Hematopoietic multipotent progenitor cell treated with erythropoietin and hydrocortisone succinate and interleukin-3 and kit ligand, for 15 days (in vitro differentiated cells): ENCODE measurements at regions not wholly inside any gene's neighbourhood (a gene's known extent, or its start where the extent isn't known, plus 50 kb on each side); places are given as distances from the start of the nearest gene placed in this dataset.

ENCODE experiments used
- DNase-seq: peaks from one replicate; pipeline ENCODE4 v3.0.0-alpha.2; 2015; ENCODE audit warnings: low spot score

DNA sequence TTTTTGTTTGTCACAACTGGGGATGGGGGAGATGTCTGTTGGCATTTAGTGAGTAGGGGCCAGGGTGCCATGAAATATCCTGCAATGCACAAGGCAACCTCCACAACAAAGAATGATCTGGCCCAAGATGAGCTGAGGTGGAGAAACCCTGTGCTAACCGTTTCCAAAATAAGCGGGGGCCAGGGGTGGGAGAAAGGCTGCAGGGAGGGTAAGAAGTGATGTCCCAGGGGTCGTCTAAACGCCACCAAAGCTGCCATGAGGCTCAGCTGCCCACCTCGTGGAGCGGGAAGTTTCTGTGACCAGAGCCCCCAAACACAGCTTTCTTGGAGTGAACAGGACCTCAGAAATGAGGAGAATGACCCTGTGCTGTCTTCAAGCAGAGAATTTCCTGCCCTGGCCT is 76.5 kb upstream of the CDH5 start:
- DNase-seq, result no peak

DNA sequence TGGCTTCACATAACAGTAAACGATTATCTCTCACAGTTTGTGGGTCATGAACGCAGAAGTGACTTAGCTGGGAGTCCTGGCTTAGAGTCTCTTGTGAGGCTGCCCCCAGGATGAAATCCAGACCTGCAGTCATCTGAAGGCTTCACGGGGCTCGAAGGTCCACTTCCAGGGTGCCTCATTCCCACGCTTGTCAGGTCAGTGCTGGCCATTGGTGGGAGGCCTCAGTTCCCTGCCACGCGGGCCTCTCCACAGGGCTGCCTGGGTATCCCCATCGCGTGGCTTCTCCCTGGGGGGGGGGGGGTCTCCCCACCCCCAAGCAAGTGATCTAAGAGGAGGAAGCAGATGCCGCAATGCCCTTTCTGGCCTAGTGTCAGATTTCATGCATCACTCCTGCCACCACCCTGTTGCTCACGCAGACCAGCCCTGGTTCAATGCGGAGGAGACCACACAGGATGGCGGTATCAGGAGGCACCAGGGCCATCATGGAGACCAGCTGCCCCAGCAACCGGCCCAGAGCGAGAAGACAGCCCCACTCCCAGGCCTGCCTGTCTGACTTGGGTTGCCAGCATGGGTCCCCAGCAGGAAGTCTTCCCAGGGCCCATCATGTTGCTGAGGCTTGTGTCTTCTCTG is 77.3 kb upstream of the CDH5 start:
- no peak for DNase-seq

DNA sequence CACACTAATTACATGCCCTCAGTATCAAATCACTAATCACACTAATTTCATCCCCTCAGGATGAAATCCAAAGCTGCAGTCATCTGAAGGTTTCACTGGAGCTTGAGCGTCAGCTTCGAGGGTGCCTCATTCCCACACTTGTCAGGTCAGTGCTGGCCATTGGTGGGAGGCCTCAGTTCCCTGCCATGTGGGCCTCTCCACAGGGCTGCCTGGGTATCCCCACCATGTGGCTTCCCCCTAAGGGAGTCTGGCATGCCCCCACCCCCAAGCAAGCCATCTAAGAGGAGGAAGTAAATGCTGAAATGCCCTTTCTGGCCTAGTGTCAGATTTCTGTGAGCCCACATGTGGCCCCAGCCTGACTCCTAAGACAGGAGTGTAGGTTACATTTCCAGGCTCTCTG is 78.6 kb upstream of the CDH5 start:
- DNase-seq, result no peak

DNA sequence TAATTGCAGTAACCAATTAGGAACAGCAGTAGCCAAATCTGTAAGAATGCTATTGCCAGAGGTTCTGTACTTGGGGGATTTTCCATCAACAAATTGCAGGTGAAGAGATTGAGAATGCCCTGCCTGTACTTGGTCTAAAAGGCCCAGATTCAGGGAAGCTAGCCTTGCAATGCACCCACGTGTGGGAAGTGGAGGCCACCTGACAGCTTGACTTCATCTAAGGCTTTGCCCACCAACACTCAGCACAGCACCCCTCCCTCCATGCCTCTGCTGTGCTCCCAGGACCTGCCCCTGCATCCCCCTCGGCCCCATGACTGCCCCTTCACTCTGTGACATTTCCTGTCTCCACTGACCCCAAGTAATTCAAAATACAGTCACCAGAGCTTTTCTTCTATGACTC is 79.1 kb upstream of the CDH5 start:
- no peak for DNase-seq

DNA sequence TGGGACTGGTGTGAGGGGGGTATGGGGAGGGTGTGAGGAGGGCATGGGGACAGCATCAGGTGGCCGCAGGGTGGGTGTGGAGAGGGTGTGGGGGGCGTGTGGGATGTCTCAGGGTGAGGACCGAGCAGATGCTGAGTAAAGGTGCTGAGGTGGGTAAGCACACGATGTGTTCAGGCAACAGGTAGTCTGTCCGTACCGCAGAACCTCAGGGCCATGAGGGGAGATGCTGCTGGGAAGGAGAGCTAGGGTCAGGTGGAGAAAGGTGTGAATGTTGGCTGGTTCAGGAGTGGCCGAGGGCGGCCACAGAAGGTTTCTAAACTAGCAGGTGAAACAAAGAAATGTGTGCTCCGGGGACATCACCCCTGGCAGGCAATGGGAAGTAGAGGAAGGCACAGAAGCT is 80.0 kb upstream of the CDH5 start:
- DNase-seq, result no peak

DNA sequence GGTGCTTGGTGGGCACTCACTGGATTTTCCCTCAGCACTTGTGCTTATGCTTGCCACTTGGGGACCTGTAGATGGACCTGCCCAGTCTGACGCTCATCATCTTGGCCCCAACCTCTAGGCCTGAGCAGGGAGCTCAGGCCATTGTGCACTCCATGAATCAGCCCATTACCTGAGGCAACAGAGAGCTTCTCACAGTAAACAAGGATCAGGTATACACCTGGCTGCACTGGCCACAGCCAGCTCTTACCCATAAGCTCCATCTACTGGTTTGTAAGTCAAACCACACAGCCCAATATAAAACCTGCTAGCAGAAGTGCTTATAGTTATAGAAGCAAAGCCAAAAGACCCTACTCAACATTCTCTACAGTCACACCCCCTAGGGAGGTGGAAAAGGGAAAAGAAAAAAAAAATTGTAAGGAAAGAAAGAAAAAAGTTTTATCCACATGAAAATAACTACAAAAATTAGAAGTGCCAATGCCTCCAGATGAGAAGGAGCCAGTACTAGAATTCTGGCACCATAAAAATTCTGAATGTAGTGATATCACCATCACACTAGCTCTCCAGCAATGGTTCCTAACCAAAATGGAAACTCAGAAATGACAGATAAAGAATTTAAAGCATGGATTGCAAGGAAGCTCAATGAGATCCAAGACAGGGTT is 87.8 kb upstream of the CDH5 start:
- DNase-seq, result no peak

DNA sequence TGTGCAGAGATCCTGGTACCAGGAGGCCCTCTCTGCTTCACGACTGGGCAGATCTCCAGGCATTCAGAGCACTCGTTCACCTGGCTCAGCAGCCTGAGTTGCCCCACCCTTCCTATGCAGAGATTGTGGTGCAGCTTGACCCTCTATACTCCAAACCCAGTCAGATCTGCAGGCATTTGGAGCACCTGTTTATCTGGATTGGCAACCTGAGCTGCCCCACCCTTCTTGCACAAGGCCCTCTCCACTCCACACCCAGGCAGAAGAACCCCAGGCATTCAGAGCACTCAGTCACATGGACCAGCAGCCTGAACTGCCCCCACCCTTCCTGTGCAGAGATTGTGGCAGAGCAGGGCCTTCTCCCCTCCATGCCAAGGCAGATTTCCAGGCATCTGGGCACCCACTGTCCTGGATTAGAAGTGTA is 88.4 kb upstream of the CDH5 start:
- DNase-seq, result no peak

DNA sequence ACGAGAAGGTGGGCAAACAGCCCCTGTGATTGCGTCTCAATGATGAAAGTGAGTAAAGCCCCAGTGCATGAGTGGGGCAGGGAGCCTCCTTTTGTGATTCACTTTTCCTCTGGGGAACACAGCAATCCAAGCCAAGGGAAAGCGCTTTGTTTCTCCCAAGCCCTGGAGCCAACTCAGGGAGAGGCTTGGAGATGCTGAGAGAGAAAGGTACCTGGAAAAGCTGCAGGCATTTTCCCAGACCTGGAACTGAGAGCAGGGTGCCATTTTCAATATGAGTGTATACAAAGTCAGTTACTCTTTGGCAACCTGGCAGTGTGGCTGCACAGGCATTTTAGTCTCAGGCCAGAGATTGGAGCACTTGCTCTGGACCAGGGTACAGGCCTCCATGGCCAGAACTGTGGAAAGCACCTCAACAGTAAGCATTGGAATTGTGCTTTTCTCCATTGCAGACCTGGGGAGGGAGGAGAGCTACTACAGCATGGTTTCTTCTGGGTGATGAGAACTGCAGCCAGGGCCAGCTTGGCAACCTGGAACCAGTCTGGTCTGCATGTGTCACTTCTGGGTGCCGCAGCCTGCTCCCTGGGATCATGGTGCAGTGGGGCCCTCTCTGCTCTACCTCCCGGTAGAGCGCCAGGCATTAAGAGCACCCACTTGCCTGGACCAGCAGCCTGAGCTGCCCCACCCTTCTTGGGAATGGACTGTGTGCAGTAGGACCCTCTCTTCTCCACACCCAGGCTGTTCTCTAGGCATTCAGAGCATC is 89.0 kb upstream of the CDH5 start:
- DNase-seq, result no peak

DNA sequence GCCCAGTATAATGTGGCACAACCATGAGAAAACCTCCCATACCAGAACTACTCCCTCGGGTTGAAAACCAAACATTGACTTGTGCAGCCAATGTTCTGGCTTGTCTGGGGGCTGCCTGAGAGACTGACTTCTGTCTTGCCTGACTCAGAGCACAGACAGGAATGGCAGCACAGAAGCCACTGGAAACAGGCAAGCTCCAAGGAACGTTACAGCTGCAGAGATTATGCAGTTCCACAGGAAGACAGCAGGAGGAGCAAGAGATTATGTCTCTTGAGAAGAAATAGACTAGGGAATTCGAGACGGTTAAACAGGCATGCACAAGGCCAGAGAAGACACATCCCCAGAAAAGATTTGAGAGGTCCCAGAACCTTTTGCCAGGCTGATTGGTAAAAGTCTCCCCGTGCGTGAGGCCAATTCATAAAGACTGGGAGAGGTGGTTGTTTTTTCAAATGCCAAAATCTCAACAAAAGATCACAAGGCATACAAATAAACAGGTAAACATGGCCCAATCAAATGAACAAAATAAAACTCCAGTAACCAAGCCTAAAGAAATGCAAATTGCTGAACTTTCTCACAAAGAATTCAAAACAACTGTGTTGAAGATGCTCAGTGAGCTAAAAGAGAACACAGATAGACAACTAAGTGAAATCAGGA is 90.6 kb upstream of the CDH5 start:
- DNase-seq, result no peak

DNA sequence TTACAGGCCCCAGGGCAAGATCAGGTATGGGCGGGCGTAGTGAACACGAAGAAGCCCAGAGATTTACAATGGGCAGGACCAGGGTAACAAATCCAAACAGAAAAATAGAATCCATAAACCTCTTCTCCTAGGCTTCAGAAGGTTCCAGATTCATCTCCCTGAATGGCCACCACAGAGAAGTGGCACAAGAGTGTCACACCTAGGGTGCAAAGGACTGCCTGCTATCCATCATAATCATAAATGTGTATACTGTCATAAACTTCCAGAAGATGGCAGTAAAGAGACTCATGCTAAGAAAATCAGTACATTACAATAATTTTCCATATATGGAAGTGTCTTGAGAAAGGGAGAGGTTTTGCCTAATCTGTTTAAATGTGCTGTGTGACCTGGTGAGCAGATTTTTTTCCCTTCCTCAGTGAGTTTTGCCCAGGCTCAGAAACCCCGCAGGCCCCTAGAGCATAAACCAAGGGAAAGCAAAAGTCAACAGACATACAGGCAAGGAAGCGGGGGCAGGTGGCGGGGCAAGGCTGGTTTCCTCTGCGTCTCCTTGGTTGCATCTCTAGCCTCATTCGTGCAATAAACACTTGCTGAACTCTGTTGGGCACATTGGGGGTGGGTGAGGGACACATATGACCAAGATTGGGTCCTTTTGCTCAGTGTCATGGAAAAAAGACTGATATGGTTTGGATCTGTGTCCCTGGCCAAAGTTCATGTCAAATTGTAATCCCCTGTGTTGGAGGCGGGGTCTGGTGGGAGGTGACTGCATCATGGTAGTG is 92.0 kb upstream of the CDH5 start:
- peak; percentile 4 for DNase-seq

DNA sequence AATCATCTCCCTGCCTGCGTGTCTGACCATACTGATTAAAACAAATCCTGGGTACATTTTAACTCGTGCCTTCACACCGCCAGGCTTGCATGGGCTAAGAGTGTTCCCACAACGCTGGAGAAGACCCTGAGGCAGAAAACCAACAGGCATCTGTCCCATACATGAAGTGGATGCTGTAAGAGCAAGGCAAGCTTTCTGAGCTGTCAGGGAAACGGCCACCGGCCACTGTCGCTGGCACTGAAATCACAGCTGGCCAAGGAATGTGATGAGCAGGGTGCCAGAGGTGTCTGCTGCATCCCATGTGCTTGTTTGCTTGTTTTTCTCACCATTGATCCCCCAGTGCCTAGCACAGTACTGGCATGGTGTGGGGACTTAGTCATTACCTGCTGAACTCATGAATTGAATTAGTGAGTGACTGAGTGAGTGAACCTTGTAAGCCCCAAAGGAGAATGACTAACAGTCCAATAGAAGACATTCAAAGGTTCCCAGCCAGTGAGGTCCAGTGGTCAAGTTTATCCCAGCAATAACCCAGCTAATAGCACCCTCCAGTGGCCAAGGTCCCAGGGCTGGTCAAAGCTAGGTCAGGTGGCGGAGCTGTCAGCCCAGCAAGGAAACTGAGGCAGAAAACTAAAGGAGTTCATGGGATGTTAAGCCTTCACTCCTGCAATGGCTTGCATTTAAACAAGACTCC is 92.7 kb upstream of the CDH5 start:
- DNase-seq, result no peak

DNA sequence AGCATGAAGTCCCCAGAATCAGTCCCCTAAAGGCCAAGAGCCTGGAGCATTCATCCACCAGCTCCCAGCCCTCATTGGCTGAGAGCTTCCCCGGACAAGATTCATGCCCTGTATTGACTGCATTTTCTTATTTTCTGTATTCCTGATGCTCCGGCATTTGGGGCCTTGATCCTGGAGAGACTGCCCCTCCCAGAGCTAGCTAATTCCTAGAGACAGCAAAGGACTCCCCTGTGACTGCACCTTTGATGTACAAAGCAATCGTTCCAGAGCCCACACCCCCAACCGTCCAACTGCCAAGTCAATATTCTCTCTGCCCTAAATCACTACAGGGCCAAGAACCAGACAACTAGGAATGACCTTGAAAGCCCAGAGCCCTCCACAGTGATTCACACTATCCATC is 93.4 kb upstream of the CDH5 start:
- no peak for DNase-seq

DNA sequence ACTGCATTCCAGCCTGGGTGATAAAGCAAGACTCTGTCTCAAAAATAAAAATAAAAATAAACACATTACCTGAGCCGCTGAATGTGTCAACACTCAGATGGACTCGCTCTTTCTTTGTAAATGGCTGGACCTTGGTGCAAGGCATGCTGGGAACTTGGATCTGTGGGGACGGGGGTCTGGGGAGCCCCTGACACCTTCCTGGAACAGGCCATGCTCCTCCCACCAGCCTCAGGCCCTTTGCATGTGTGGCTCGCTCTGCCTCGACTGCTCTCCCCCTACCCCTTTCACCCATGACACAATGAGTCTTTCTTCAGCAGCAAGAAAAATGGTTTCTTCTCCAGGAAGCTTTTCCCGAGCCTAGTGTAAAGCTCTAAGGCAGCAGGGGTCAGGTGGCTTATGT is 94.0 kb upstream of the CDH5 start:
- no peak for DNase-seq

DNA sequence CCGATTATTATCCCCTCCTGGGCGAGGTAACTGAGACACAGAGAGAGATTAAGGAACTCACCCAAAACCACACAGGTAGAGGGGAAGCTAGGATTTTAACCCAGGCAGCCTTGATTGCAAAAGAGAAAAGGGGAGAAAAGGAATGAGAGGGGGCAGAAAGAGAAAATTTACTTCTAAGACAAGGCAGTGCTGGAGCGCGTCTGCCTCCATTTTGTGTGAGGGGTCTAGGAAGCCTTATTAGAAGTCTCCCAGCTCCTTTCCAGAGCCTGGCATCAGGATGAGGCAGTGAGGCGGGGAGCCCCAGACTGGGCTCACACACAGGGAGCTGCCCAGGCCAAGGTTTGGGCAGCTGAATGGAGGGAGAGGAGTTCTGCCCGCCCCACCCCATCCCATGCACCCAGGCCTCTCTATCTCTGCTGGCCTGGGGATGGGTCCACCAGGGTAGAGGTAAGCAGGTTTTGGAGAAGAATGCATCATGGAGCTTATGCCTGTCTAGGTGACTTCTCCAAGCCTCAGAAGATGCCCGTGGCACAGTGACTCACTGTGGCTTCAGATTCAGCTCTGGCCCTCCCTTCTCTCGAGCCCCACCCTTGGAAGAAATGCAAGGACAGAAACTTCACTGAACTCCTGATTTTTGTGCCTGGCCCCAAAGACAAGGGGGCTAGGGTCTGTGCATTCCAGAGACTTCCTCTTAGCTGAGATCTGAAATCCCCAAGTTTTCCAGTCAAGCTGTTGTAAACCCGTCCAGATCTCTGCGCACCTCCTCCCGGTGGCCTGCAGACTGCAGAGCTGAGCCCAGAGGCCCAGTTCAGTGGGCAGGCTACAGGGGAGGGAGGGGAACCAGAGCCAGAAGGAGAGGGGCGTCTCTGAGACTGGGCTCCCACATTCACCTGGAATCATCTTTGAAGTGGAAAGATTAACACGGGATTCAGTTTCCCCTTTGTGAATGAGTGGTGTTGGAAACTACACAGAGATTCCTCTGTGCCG is 95.1 kb upstream of the CDH5 start:
- DNase-seq, result no peak

DNA sequence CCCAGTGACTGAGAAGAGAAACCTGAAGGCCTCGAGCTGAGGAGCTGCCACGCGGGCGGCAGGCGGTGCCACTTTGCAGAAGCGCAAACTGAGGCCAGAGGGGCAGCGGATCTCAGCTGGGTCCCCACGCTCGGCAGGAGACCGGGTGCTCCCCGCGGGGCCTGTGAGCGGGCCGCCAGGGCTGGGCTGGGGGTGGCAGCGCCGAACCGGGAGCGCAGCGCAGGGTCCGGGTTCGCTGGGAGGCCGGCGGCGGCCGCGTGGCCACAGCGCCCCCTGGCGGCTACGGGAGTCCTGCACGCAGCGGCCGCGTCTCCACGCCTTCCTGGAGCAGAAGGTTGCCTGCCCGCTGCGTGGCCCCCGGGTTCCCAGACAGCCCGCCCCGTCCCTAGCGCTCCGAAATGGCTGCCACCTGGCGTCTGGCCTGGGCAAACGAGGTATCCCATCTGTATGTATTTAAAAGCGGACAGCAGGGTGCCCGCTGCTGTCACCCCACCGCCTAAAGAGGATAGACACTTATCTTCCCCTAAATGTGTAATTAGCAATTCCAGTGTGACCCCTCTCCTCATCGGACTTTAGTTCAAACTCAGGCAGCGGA is 96.1 kb upstream of the CDH5 start:
- DNase-seq, result peak; percentile 41

DNA sequence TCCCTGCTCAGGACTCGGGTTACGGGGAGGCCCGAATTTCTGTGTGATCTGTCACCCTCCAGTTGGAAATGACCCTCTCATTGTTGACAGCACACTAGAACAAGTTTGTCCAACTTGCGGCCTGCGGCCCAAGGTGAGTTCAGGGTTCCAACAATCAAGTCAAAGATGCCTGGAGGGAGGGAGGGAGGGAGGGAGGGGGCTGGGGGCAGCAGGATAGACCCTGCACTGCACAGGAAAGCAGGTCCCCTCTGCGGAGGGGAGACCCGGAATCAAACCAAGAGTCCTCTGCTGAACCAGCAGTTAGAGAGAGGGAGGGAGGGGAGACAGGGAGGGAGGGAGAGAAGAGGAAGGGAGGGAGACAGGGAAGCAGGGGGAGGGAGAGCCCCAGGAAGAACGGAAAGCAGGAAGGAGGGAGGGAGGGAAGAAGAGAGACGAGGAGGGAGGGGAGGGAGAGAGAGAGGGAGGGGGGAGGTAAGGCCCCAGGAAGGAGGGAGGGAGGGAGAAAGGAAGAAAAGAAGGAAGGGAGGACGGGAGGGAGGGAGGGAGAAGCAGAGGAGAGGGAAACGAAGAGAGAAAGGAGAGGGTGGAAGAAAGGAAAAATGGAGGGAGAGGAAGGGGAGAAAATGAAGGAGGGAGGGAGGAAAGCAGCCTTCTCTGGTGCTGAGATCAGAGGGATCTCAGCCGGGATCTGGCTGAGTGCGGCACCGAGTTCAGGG is 96.7 kb upstream of the CDH5 start:
- no peak for DNase-seq

DNA sequence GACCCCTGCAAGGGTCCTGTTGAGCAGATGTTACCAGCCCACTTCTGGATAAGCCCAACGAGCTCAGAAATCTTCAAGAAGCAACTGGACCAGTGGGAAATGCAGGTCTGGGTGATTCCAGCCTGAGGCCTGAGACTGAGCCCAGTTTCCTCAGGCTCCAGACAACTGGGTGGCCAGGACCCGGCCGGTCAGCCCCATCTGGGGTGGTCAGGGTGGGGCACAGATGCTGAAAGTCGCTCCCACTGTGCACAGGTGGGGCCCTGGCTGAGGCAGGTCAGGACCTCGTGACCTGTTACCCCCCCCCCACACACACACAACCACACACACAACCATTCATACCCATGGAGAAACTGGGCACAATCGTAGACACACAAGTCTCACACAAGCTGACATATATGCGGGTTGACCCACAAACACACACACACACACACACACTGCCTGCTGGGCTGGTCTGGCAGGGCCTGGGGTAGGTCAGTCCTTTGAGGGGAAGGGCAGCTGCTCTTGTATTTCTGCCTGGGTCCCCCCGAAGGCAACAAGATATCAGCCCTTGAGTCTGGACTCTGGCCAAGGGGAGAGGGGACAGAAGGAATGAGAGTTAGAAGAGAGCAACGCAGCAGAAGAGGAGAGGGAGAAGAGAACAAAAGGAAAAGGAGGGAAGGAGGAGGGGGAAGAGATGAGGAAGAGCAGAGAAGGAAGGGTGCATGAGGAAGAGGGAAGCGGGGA is 99.0 kb upstream of the CDH5 start:
- no peak for DNase-seq

DNA sequence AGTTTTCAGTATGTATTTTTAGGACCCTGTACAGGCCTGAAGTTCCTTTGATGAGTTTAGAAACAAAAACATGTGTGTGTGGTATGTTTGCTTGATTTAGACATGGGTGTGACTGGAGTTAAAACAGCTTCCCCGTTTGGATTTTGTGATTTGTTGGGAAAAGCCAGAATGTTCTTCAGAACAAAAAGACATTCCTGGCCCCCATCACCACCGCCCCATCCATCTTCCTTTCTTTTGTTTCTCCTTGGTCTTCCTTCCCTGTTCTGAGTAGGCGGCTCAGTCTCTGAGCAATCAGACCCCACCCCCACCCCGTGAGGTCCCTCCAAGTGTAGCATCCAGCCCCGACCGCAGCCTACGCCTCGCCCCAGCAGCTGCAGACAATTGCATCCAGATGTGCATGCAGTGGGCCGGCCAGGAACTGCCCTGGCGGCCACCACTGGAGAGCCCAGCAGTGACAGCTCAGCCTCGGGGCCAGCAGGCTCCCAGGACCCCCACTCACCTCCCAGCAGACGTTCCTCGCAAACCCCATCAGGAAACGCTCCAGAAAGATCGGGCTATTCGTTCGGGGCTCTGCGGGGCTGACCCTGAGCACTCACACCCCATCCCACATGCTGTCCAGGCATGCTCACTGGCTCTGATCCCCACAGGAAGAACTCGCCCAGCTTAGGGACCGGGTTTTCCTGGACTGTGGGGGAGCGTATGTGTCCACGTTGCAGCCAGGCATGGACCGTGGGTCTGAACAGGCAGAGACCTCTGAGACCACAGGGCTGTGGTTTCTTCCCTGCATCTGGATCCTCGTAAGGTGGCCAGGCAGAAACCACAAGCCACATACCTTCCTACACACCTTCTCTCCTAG is 99.8 kb upstream of the CDH5 start:
- DNase-seq, result no peak
